ENCODE measurements at regions not wholly inside any gene's neighbourhood (a gene's known extent, or its start where the extent isn't known, plus 50 kb on each side); places are given as distances from the start of the nearest gene placed in this dataset.

GRCh38 chr6:90347411-90347851, 50.8 kb upstream of the BACH2 start:
- TF ChIP-seq CTCF (IDR thresholded peaks at IDR 0.05) (no peak), POLR2A (IDR thresholded peaks at IDR 0.05) (no peak)
